NCI-H69 (cell line): ENCODE measurements at regions not wholly inside any gene's neighbourhood (a gene's known extent, or its start where the extent isn't known, plus 50 kb on each side); places are given as distances from the start of the nearest gene placed in this dataset.
A peak's percentile ranks its signal among the peaks of the same experiment; 100 is the strongest.

ENCODE experiments used
- DNase-seq: peaks from one replicate; lab custom pipeline; 2025; lab: John Stamatoyannopoulos, UW

GRCh38 chr2:57834666-57835065 is 211.9 kb upstream of the VRK2 start:
- DNase-seq: no peak

- no peak for DNase-seq
Observed at GRCh38 chr2:57842531-57842930, 204.1 kb upstream of the VRK2 start.

- no peak for DNase-seq
Observed at GRCh38 chr2:57843158-57843557, 203.4 kb upstream of the VRK2 start.

GRCh38 chr2:57848723-57849122 is 197.9 kb upstream of the VRK2 start:
- DNase-seq: no peak

GRCh38 chr2:57849843-57850242 is 196.8 kb upstream of the VRK2 start:
- DNase-seq: no peak

GRCh38 chr2:57850415-57851130 is 196.0 kb upstream of the VRK2 start:
- peak; percentile 1 for DNase-seq

- peak; percentile 14 for DNase-seq
Observed at GRCh38 chr2:57855212-57855611, 191.4 kb upstream of the VRK2 start.

- no peak for DNase-seq
Observed at GRCh38 chr2:57859755-57860154, 186.9 kb upstream of the VRK2 start.

GRCh38 chr2:57862153-57862552 is 184.5 kb upstream of the VRK2 start:
- no peak for DNase-seq

GRCh38 chr2:57862727-57863126 is 183.9 kb upstream of the VRK2 start:
- DNase-seq: peak; percentile 16

GRCh38 chr2:57864926-57865325 is 181.7 kb upstream of the VRK2 start:
- no peak for DNase-seq

GRCh38 chr2:57867730-57868129 is 178.9 kb upstream of the VRK2 start:
- no peak for DNase-seq

GRCh38 chr2:57868619-57869139 is 177.9 kb upstream of the VRK2 start:
- DNase-seq: no peak

GRCh38 chr2:57869758-57870344 is 176.8 kb upstream of the VRK2 start:
- DNase-seq: peak; percentile 77

- no peak for DNase-seq
Observed at GRCh38 chr2:57876313-57876712, 170.3 kb upstream of the VRK2 start.

- DNase-seq: no peak
Observed at GRCh38 chr2:57877811-57878170, 168.8 kb upstream of the VRK2 start.

GRCh38 chr2:57878171-57878865 is 168.3 kb upstream of the VRK2 start:
- peak; percentile 85 for DNase-seq

GRCh38 chr2:57878866-57879210 is 167.8 kb upstream of the VRK2 start:
- peak; percentile 32 for DNase-seq

GRCh38 chr2:57880446-57880845 is 166.2 kb upstream of the VRK2 start:
- no peak for DNase-seq

- peak; percentile 40 for DNase-seq
Observed at GRCh38 chr2:57880967-57881366, 165.6 kb upstream of the VRK2 start.

- peak; percentile 61 for DNase-seq
Observed at GRCh38 chr2:57881998-57882888, 164.4 kb upstream of the VRK2 start.

- DNase-seq: peak; percentile 65
Observed at GRCh38 chr2:57882895-57883515, 163.6 kb upstream of the VRK2 start.
